ENCODE measurements at regions not wholly inside any gene's neighbourhood (a gene's known extent, or its start where the extent isn't known, plus 50 kb on each side); places are given as distances from the start of the nearest gene placed in this dataset.

DNA sequence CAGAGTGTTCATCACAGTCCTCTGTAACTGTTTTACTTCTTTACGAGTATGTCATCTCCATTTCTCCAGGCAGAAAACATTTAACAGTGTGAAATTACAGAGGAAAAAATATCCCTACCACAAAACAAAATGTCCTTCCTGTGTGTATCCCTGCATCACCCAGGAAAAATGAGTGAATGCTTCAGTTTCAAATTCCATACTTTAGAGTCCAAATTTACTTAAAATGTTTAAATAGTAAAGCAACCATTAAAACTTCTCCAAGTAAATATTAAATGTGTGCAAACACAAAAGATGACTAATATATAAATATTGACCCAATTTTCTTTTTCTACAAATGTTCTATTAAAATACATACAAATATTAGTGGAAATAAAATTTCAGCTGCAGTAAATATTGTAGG lies 1016.6 kb upstream of the PCDH20 start:
- ChIA-PET CTCF (no interaction called here), POLR2A (no interaction called here)
- Histone ChIP-seq H3K36me3 (ENCODE audit: control insufficient read depth in 2 of 2, extremely low read depth in 1 of 2, insufficient read depth in 2 of 2, low read length in 2 of 2) (no peaks in the 10 kb centered on the region), H3K27me3 (ENCODE audit: control insufficient read depth in 2 of 2, insufficient read depth in 2 of 2, low read length in 2 of 2) (no peaks in the 10 kb centered on the region), H3K27ac (ENCODE audit: insufficient read depth, low read depth, low read length) (no peak overlapping the region), H3K4me1 (ENCODE audit: control insufficient read depth, extremely low read depth, insufficient read depth, low read length) (no peaks in the 10 kb centered on the region), H3K4me3 (replicated peaks in 1 of 3; ENCODE audit: insufficient read depth in 1 of 3, low read depth in 1 of 3, low read length in 3 of 3) (no peak overlapping the region), H3K9me1 (replicated peaks; ENCODE audit: control insufficient read depth, extremely low read depth, insufficient read depth, low read length) (no peaks in the 10 kb centered on the region), H3K4me2 (ENCODE audit: insufficient read depth, low read length) (no peak overlapping the region), H4K20me1 (replicated peaks; ENCODE audit: control insufficient read depth, extremely low read depth, insufficient read depth, low read length) (no peaks in the 10 kb centered on the region), H3K9ac (replicated peaks; ENCODE audit: extremely low read depth, insufficient read depth, low read length) (no peak overlapping the region), H2AFZ (ENCODE audit: low read depth, low read length) (no peak overlapping the region), H3K79me2 (ENCODE audit: control insufficient read depth, insufficient read depth, low read length) (no peaks in the 10 kb centered on the region), H3K9me3 (replicated peaks; ENCODE audit: control insufficient read depth, insufficient read depth, low read length) (no peaks in the 10 kb centered on the region)
- intact Hi-C loops (cut with micrococcal nuclease) (no loop called here), dilution Hi-C loops (cut with MboI; ENCODE audit: extremely low pct_ligation_motif_present, low sequenced_read_pairs) (no loop called here)
- DNase-seq (ENCODE audit: low read depth, low spot score) (no peak), FAIRE-seq (no peak)
- TF ChIP-seq FOS (IDR thresholded peaks at IDR 0.05; ENCODE audit: borderline replicate concordance, insufficient read depth, low read length) (no peak), POLR2AphosphoS5 (IDR thresholded peaks at IDR 0.05; ENCODE audit: insufficient read depth, low read depth, low read length) (no peak), EZH2 (IDR thresholded peaks at IDR 0.05; ENCODE audit: borderline replicate concordance, low read depth, low read length, severe bottlenecking) (no peak), JUN (IDR thresholded peaks at IDR 0.05; ENCODE audit: borderline replicate concordance, insufficient read depth, insufficient read length, low read depth) (no peak), POLR2A (IDR thresholded peaks at IDR 0.05; ENCODE audit: low read depth, low read length) (no peak), GATA2 (IDR thresholded peaks at IDR 0.05; ENCODE audit: insufficient read depth, insufficient read length, low read depth, low read length) (no peak), MYC (IDR thresholded peaks at IDR 0.05; ENCODE audit: low read depth, low read length) (no peak)
- TF ChIP-seq, protein P1, sequence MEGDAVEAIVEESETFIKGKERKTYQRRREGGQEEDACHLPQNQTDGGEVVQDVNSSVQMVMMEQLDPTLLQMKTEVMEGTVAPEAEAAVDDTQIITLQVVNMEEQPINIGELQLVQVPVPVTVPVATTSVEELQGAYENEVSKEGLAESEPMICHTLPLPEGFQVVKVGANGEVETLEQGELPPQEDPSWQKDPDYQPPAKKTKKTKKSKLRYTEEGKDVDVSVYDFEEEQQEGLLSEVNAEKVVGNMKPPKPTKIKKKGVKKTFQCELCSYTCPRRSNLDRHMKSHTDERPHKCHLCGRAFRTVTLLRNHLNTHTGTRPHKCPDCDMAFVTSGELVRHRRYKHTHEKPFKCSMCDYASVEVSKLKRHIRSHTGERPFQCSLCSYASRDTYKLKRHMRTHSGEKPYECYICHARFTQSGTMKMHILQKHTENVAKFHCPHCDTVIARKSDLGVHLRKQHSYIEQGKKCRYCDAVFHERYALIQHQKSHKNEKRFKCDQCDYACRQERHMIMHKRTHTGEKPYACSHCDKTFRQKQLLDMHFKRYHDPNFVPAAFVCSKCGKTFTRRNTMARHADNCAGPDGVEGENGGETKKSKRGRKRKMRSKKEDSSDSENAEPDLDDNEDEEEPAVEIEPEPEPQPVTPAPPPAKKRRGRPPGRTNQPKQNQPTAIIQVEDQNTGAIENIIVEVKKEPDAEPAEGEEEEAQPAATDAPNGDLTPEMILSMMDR (IDR thresholded peaks at IDR 0.05; ENCODE audit: extremely low read depth in 1 of 2, insufficient read depth in 1 of 2, low read depth in 1 of 2, low read length in 2 of 2) = no peak
- TF ChIP-seq, protein P2, sequence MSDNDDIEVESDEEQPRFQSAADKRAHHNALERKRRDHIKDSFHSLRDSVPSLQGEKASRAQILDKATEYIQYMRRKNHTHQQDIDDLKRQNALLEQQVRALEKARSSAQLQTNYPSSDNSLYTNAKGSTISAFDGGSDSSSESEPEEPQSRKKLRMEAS (IDR thresholded peaks at IDR 0.05; ENCODE audit: insufficient read depth, insufficient read length) = no peak
- no TSS peak for BruUV-seq (replicated peaks)

Measured in endothelial cell of umbilical vein (primary cell).